GM10248 (cell line): ENCODE measurements at regions not wholly inside any gene's neighbourhood (a gene's known extent, or its start where the extent isn't known, plus 50 kb on each side); places are given as distances from the start of the nearest gene placed in this dataset.

Experiments used
- CTCF ChIA-PET: fragments of 300-600 bp; sonication (Branson Sonifier 250); formaldehyde crosslinking; extraction: SDS; loops from one replicate; lab custom pipeline; 2021; ENCODE audit warnings: antibody characterized with exemption; lab: Yijun Ruan, JAX
- POLR2A ChIA-PET: fragments of 350-650 bp; sonication (Branson Sonifier 250); formaldehyde crosslinking; extraction: SDS; loops from one replicate; lab custom pipeline; 2020; ENCODE audit warnings: antibody characterized with exemption; lab: Yijun Ruan, JAX
- DNase-seq: peaks from one replicate; pipeline ENCODE4 v3.0.0; 2012; ENCODE audit errors: extremely low spot score
- TF ChIP-seq, protein P1 (sequence below): IDR thresholded peaks from 2 replicates; pipeline ENCODE4 v1.5.1; 2012; ENCODE audit warnings: mild to moderate bottlenecking, low read depth; ENCODE audit errors: extremely low read depth, missing control alignments, control extremely low read depth

DNA sequence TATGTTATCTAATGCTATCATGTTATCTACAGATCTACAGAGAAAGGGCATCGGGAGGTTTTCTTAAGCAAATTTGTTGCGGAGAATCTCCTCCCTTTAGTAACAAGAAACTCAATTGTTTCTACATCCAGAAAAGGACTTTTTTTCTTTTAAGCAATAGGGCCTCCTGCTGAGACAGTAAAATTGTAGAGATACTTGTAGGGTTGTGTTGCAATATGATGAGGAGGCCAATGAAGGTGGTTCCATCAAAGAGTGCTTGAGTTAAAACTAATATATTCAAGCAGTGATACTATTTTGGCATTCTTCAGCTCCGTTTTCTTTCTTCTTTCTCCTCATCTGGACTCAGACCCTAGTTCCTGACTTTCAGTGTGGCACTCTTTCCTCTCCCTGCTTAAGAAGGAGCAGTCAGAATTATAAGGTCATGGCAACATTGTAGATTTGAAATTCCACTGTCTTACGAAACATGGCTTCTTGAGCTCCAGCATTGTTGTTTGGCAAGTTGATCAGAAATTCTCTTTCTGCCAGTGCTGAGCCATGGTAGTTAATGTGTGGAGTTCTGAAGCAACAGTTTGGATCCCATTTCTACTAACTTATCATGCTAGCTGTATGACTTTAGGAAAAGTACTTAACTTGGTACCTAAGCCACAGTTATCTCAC, 202.0 kb upstream of the SLC14A2 start:
- no peak for DNase-seq
- POLR2A ChIA-PET, result no interaction called here
- CTCF ChIA-PET, result interaction anchor here (1.3 to 1.9 kb wide), 2 partner anchors 7 to 100 kb away, joined by 3 to 5 read pairs; no protein-coding TSS in a partner anchor
- TF ChIP-seq, protein P1, sequence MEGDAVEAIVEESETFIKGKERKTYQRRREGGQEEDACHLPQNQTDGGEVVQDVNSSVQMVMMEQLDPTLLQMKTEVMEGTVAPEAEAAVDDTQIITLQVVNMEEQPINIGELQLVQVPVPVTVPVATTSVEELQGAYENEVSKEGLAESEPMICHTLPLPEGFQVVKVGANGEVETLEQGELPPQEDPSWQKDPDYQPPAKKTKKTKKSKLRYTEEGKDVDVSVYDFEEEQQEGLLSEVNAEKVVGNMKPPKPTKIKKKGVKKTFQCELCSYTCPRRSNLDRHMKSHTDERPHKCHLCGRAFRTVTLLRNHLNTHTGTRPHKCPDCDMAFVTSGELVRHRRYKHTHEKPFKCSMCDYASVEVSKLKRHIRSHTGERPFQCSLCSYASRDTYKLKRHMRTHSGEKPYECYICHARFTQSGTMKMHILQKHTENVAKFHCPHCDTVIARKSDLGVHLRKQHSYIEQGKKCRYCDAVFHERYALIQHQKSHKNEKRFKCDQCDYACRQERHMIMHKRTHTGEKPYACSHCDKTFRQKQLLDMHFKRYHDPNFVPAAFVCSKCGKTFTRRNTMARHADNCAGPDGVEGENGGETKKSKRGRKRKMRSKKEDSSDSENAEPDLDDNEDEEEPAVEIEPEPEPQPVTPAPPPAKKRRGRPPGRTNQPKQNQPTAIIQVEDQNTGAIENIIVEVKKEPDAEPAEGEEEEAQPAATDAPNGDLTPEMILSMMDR, result no peak

DNA sequence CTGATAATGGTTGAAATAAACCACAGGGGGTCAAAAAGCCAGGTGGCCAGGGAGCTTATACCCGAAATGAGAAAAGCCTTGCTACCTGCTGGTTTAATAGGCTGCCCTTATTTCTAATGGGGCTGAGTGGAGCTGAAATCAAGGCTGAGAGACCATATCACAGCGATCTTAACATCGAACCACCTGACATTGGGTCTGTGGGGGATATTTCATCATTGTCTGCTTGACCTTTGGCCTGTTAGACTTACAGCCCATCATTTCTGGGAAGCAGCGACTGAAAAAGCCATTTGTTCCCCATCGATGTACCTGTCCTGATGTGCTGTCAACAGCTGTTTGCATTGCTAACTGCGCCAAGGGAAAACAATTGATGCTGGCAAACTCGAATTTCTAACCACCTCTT, 199.7 kb upstream of the SLC14A2 start:
- POLR2A ChIA-PET, result no interaction called here
- CTCF ChIA-PET, result interaction anchor here (1.4 to 1.5 kb wide), 2 partner anchors 9 to 29 kb away, joined by 3 read pairs; no protein-coding TSS in a partner anchor
- TF ChIP-seq, protein P1, result no peak
- DNase-seq, result no peak

DNA sequence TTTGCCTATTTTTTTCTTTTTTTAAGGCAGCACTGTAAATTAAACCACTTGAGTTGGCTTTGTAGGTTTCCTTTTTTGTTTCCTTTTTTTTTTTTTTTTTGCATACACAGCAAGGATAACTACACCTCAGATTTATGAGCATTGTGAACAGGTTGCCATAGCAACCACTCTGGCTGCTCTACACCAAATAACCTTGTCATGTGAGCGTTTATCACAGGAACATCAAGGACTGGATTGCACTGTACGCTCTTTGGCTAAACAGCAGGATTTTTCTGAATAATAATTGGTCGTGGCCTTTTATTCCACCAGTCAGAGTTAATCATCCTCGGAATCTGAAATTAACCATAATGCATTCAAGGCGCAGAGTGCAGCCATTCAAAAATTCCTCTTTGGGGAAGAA, 199.1 kb upstream of the SLC14A2 start:
- no peak for DNase-seq
- CTCF ChIA-PET, result no interaction called here
- POLR2A ChIA-PET, result no interaction called here
- TF ChIP-seq, protein P1, result no peak

DNA sequence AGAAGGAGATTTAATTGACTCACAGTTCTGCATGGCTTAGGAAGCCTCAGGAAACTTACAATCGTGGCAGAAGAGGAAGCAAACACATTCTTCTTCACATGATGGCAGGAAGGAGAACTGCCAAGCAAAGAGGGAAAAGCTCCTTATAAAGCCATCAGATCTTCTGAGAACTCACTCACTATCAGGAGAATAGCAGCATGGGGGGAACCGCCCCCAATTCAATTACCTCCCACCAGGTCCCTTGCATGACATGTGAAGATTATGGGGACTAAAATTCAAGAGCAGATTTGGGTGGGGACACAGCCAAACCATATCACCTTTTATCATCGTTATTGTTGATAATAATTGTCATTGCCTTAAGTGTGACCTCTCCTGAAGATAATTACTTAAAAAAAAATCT, 197.9 kb upstream of the SLC14A2 start:
- TF ChIP-seq, protein P1, result no peak
- ChIA-PET CTCF (interaction anchor here (1.5 kb wide), 1 partner anchor 22 kb away, joined by 3 read pairs; no protein-coding TSS in a partner anchor), POLR2A (no interaction called here)
- DNase-seq, result no peak

DNA sequence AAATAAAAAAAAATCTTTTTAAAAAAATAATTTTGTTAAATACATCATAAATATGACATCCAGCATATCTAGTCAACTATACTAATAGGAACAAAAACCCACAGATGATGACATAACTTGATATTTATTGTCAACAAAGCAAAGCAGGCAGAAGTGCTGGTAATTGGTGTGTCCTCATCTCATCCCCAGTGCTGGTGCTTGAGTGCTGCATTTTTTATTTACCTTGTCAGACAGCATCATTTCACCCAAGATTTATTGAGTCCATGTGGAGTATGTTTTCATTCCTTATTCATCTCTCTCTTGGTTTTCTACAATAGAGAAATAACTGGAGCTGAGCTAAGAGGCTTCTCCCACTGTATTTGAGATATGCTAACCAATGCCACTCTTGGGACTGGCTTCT, 191.6 kb upstream of the SLC14A2 start:
- POLR2A ChIA-PET, result no interaction called here
- CTCF ChIA-PET, result interaction anchor here (1.0 to 1.4 kb wide), 2 partner anchors 13 to 34 kb away, joined by 3 read pairs; no protein-coding TSS in a partner anchor

DNA sequence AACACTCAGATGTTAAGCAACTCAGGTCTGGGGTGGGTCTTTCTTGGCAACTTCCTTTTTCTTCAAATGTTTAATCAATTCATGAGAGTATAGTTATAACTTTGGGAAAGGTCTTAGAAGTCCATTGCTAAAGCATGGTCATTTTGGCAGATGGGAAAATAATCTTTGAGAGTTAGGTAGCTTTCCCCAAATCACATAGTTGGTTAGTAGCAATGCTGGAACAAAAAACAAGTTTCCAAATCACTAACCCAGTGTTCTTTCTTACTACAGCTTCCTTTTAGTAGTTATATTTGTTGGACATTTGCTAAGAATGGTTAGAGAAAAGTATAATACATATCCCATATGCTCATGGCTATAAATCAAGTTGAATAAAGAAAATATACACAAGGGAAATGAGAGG, 185.2 kb upstream of the SLC14A2 start:
- ChIA-PET POLR2A (no interaction called here), CTCF (no interaction called here)
- TF ChIP-seq, protein P1, result no peak
- DNase-seq, result no peak

More for the DNA sequence above, 191.6 kb upstream of the SLC14A2 start:
- TF ChIP-seq, protein P1, result no peak
- no peak for DNase-seq
